ENCODE measurements at regions not wholly inside any gene's neighbourhood (a gene's known extent, or its start where the extent isn't known, plus 50 kb on each side); places are given as distances from the start of the nearest gene placed in this dataset.

DNA sequence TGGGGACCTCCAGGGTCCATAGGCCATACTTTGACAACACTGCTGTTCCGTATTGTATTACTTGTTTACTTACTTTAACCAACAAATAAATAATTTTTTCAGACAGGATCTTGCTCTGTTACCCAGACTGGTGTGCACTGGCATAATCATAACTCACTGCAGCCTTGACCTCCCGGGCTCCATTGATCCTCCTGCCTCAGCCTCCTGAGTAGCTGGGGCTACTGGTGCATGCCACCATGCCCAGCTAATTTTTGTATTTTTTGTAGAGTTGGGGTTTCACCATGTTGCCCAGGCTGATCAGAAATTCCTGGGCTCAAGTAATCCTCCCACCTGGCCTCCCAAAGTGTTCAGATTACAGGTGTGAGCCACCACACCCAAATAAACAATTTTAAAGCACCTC lies 64.9 kb upstream of the C15orf39 start (continued):
- TF ChIP-seq, protein P1, sequence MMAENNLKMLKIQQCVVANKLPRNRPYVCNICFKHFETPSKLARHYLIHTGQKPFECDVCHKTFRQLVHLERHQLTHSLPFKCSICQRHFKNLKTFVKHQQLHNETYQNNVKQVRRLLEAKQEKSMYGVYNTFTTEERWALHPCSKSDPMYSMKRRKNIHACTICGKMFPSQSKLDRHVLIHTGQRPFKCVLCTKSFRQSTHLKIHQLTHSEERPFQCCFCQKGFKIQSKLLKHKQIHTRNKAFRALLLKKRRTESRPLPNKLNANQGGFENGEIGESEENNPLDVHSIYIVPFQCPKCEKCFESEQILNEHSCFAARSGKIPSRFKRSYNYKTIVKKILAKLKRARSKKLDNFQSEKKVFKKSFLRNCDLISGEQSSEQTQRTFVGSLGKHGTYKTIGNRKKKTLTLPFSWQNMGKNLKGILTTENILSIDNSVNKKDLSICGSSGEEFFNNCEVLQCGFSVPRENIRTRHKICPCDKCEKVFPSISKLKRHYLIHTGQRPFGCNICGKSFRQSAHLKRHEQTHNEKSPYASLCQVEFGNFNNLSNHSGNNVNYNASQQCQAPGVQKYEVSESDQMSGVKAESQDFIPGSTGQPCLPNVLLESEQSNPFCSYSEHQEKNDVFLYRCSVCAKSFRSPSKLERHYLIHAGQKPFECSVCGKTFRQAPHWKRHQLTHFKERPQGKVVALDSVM (CRISPR knock-in tag; IDR thresholded peaks at IDR 0.05): peak; percentile 93
- TF ChIP-seq SMAD9 (CRISPR knock-in tag; IDR thresholded peaks at IDR 0.05): no peak
- peak; percentile 24; the same call in 1 of the 2 replicates for TF ChIP-seq ZNF460 (CRISPR knock-in tag; IDR thresholded peaks at IDR 0.05; ENCODE audit: borderline replicate concordance)

DNA sequence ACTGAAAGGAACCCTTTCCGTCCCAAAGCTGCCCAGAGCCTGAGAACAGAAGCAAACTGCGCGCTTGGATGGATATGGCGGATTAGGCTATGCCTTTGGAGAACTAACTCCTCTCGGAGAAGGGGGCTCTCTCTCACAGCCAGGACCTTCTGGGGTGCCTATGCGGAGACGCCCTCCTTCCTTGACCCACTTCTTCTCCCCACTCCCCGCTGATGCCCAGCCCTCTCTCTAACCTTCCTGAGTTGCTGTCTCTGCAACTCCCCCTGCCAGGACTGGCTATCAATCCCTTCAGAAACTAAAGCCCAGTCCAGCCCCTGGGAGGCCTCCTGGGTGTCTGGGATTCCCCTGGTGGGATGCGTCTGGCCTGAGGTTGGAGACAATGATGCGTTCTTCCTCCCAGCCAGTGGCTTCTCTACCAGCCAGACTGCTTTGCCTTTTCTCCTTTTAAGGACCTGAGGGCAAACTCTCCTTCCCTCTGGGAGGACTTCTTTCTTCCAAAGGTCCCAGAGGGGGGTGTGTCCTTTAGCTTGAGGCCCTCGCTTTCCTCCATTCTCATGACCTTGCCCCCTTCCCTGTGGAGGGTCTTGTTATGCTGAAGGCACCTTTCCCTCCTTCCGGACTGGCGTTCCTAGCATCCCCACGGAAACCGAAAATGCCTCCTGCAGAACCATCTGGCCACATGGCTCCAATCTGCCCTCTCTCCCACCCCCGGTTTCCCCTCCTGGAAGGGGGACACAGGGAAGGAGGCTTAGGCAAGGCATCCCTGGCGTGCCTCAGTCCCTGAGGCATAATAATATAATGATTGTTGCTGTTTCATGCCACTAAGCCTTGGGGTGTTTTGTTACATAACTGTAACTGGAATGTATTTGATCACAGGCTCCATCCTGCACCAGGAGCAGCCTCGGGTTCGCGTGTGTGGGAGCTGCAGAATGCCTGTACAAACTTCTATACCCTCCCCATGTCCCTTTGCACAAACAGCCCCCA lies 63.4 kb upstream of the C15orf39 start:
- H3K79me2 ChIP-seq (ENCODE audit: insufficient read depth, low read length): no peaks in the 10 kb centered on the region
- FAIRE-seq (no peak), ATAC-seq (no peak), DNase-seq (ENCODE audit: low spot score) (no peak)
- H3K4me3 ChIP-seq (replicated peaks in 1 of 3; ENCODE audit: insufficient read depth in 1 of 3, low read depth in 2 of 3, low read length in 3 of 3): no peak overlapping the region
- H3K27me3 ChIP-seq (ENCODE audit: control insufficient read depth in 1 of 2, insufficient read depth in 2 of 2, low read length in 2 of 2): no peaks in the 10 kb centered on the region
- H3K36me3 ChIP-seq (replicated peaks in 1 of 2; ENCODE audit: control insufficient read depth in 1 of 2, insufficient read depth in 2 of 2, low read length in 2 of 2): no peaks in the 10 kb centered on the region
- WGBS (ENCODE audit: low lambda C conversion rate): 83% methylated on average over 20 of the region's 20 CpGs
- H3K4me1 ChIP-seq (ENCODE audit: insufficient read depth, low read length): peaks cover 71% of the 10 kb centered on the region
- POLR2A ChIA-PET: interaction anchor here (1.2 to 3.1 kb wide), 5 partner anchors 15 to 95 kb away, joined by 3 to 58 read pairs (median 11); partner anchors contain the start of gene C15orf39
- BruUV-seq (replicated peaks): no TSS peak
- H3K4me2 ChIP-seq (ENCODE audit: low read depth, low read length): 0 out of 2 replicates have a peak overlapping the region, but pooled peaks have one; percentile 41
- no peak overlapping the region; the same call in 1 of the 2 replicates for H3K9ac ChIP-seq (ENCODE audit: insufficient read depth, low read depth, low read length)
- no peak overlapping the region for H2AFZ ChIP-seq (ENCODE audit: low read length)
- in situ Hi-C loops (cut with HindIII; ENCODE audit: extremely low pct_ligation_motif_present, low pct_unique_long_range_greater_than_20kb) (no loop called here), intact Hi-C loops (cut with micrococcal nuclease; ENCODE audit: unreplicated experiment) (no loop called here)
- peak overlapping the region; percentile 96 for H3K27ac ChIP-seq (ENCODE audit: extremely low read length, insufficient read depth, low read length)
- peaks cover 12% of the 10 kb centered on the region for H3K9me3 ChIP-seq (ENCODE audit: low read length)
- CTCF ChIA-PET (ENCODE audit: low intra/inter-chr PET ratio, low total read pairs): no interaction called here
- no peaks in the 10 kb centered on the region for H4K20me1 ChIP-seq (ENCODE audit: insufficient read depth, low read length)
- TF ChIP-seq ZNF33B (CRISPR knock-in tag; IDR thresholded peaks at IDR 0.05): no peak
- no peak for TF ChIP-seq NR2F1 (CRISPR knock-in tag; IDR thresholded peaks at IDR 0.05)
- TF ChIP-seq REXO4 (CRISPR knock-in tag; IDR thresholded peaks at IDR 0.05; ENCODE audit: borderline replicate concordance): no peak
- TF ChIP-seq, protein P2, sequence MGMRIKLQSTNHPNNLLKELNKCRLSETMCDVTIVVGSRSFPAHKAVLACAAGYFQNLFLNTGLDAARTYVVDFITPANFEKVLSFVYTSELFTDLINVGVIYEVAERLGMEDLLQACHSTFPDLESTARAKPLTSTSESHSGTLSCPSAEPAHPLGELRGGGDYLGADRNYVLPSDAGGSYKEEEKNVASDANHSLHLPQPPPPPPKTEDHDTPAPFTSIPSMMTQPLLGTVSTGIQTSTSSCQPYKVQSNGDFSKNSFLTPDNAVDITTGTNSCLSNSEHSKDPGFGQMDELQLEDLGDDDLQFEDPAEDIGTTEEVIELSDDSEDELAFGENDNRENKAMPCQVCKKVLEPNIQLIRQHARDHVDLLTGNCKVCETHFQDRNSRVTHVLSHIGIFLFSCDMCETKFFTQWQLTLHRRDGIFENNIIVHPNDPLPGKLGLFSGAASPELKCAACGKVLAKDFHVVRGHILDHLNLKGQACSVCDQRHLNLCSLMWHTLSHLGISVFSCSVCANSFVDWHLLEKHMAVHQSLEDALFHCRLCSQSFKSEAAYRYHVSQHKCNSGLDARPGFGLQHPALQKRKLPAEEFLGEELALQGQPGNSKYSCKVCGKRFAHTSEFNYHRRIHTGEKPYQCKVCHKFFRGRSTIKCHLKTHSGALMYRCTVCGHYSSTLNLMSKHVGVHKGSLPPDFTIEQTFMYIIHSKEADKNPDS (CRISPR knock-in tag; IDR thresholded peaks at IDR 0.05): 0 out of 2 replicates have a peak, but pooled peaks have one; percentile 37
- peak; percentile 43; the same call in 1 of the 2 replicates for TF ChIP-seq PHF21A (CRISPR knock-in tag; IDR thresholded peaks at IDR 0.05)
- TF ChIP-seq IRX3 (CRISPR knock-in tag; IDR thresholded peaks at IDR 0.05; ENCODE audit: borderline replicate concordance, low read depth): no peak
- no peak for TF ChIP-seq JUN (CRISPR knock-in tag; IDR thresholded peaks at IDR 0.05)
- no peak for TF ChIP-seq PCBP2 (optimal IDR thresholded peaks at IDR 0.05; ENCODE audit: low read depth, low read length, poor library complexity, severe bottlenecking)
- peak; percentile 77 for TF ChIP-seq FOXC1 (CRISPR knock-in tag; IDR thresholded peaks at IDR 0.05; ENCODE audit: borderline replicate concordance)

Data from HepG2 (cell line).